Gastrocnemius medialis (tissue), 4 donors: ENCODE measurements at regions not wholly inside any gene's neighbourhood (a gene's known extent, or its start where the extent isn't known, plus 50 kb on each side); places are given as distances from the start of the nearest gene placed in this dataset.
"Not testable (repeated sequence)": the region's sequence is repeated elsewhere in the genome, so short reads cannot be mapped to it uniquely, and the experiment has no call there.

ENCODE experiments used
- ATAC-seq, 2 donors: fragments of 150-250 bp; one replicate each; pipeline ENCODE4 v1.9.1; 2016
- DNase-seq, 2 donors: peaks; one replicate each; pipeline ENCODE4 v3.0.0-alpha.2; 2019
- H3K27ac ChIP-seq, 4 donors: fragments of 200-600 bp; sonication (generic); 1 replicate in 1 of 4; 2 replicates in 3 of 4; pipeline ENCODE4 v1.5.1; 2016 to 2018; ENCODE audit warnings: mild to moderate bottlenecking in 2 of 4, moderate library complexity in 1 of 4
- H3K27me3 ChIP-seq, 3 donors: fragments of 200-600 bp; sonication (generic) in 2 of 3; 1 replicate in 1 of 3; 2 replicates in 2 of 3; pipeline versions ENCODE4 v1.5.1 to v1.6.0; 2016 to 2019; ENCODE audit warnings: mild to moderate bottlenecking in 1 of 3, moderate library complexity in 1 of 3
- H3K36me3 ChIP-seq, 2 donors: fragments of 200-600 bp; sonication (generic) in 1 of 2; one replicate each; pipeline ENCODE4 v1.5.1; 2017 to 2018
- H3K4me1 ChIP-seq, 2 donors: fragments of 200-600 bp; sonication (generic) in 1 of 2; one replicate each; pipeline ENCODE4 v1.5.1; 2016 to 2017; ENCODE audit warnings: mild to moderate bottlenecking in 2 of 2
- H3K4me3 ChIP-seq, 4 donors: fragments of 200-600 bp; sonication (generic) in 3 of 4; 1 replicate in 1 of 4; 2 replicates in 3 of 4; pipeline ENCODE4 v1.5.1; 2016 to 2019; ENCODE audit warnings: mild to moderate bottlenecking in 2 of 4
- H3K9me3 ChIP-seq, 3 donors: fragments of 200-600 bp; sonication (generic) in 2 of 3; 1 replicate in 1 of 3; 2 replicates in 2 of 3; pipeline ENCODE4 v1.5.1; 2016 to 2019
- CTCF ChIP-seq, 5 experiments: fragments of 450-650 bp in 3 of 5; fragments of 200-600 bp in 2 of 5; sonication (generic) in 2 of 5; IDR thresholded peaks in 4 of 5; conservative IDR thresholded peaks in 1 of 5; 1 replicate in 4 of 5; 2 replicates in 1 of 5; pipeline ENCODE4 v1.5.1; 2016 to 2019; ENCODE audit warnings: antibody characterized with exemption in 5 of 5, mild to moderate bottlenecking in 3 of 5, moderate library complexity in 3 of 5
- POLR2A ChIP-seq, 2 donors: fragments of 450-650 bp; IDR thresholded peaks; one replicate each; pipeline ENCODE4 v1.6.1; 2017; ENCODE audit warnings: antibody characterized with exemption in 2 of 2, mild to moderate bottlenecking in 2 of 2, moderate library complexity in 2 of 2
- in situ Hi-C, 4 donors: fragments of 200-750 bp; cut with MboI; loops; one replicate each; pipeline versions ENCODE4 v1.15.0 to v1.8.0; 2017; ENCODE audit warnings: low sequenced_read_pairs in 4 of 4
- intact Hi-C: fragments of 100-400 bp; cut with DNase I; formaldehyde crosslinking; loops from one replicate; pipeline ENCODE4 v1.15.1; 2023; ENCODE audit warnings: low total_unique reads

GRCh38 chr11:44474702-44475101, 90.8 kb upstream of the CD82 start:
- intact Hi-C loops = no loop called here
- no peaks in the 10 kb centered on the region for H3K4me1 ChIP-seq
- no peaks in the 10 kb centered on the region for H3K9me3 ChIP-seq
- no peak for TF ChIP-seq CTCF (IDR thresholded peaks at IDR 0.05 in 4 of 5, conservative IDR thresholded peaks at IDR 0.05 in 1 of 5)
- no peak for TF ChIP-seq POLR2A (IDR thresholded peaks at IDR 0.05)
- no peaks in the 10 kb centered on the region for H3K36me3 ChIP-seq
- in situ Hi-C loops = no loop called here
- DNase-seq = no peak
- no peak for ATAC-seq
- H3K27ac ChIP-seq = no peak overlapping the region
- no peaks in the 10 kb centered on the region for H3K27me3 ChIP-seq
- no peak overlapping the region for H3K4me3 ChIP-seq

GRCh38 chr11:44475114-44475686, 90.3 kb upstream of the CD82 start:
- Histone ChIP-seq H3K4me3 (no peak overlapping the region), H3K27ac (no peak overlapping the region), H3K9me3 (no peaks in the 10 kb centered on the region), H3K4me1 (no peaks in the 10 kb centered on the region), H3K36me3 (no peaks in the 10 kb centered on the region), H3K27me3 (no peaks in the 10 kb centered on the region)
- in situ Hi-C loops = no loop called here
- ATAC-seq (no peak), DNase-seq (no peak)
- intact Hi-C loops = no loop called here
- TF ChIP-seq CTCF (IDR thresholded peaks at IDR 0.05 in 4 of 5, conservative IDR thresholded peaks at IDR 0.05 in 1 of 5) = no peak
- TF ChIP-seq POLR2A (IDR thresholded peaks at IDR 0.05) = no peak

- H3K36me3 ChIP-seq, H3K4me3 ChIP-seq, H3K27me3 ChIP-seq, in situ Hi-C loops, H3K9me3 ChIP-seq, DNase-seq, H3K27ac ChIP-seq, intact Hi-C loops, ATAC-seq, H3K4me1 ChIP-seq: not testable (repeated sequence)
Observed at GRCh38 chr11:44482338-44482737, 83.1 kb upstream of the CD82 start.

GRCh38 chr11:44483919-44484610, 81.4 kb upstream of the CD82 start:
- in situ Hi-C loops = no loop called here
- Histone ChIP-seq H3K27ac (no peak overlapping the region), H3K4me1 (no peaks in the 10 kb centered on the region), H3K9me3 (no peaks in the 10 kb centered on the region), H3K4me3 (no peak overlapping the region), H3K36me3 (no peaks in the 10 kb centered on the region), H3K27me3 (no peaks in the 10 kb centered on the region)
- no peak for DNase-seq
- no peak for ATAC-seq
- intact Hi-C loops = no loop called here
- no peak for TF ChIP-seq POLR2A (IDR thresholded peaks at IDR 0.05)
- peak in 1 of 5 experiments; percentile 19 for TF ChIP-seq CTCF (IDR thresholded peaks at IDR 0.05 in 4 of 5, conservative IDR thresholded peaks at IDR 0.05 in 1 of 5)

GRCh38 chr11:44488165-44488965, 77.1 kb upstream of the CD82 start:
- ATAC-seq (no peak), DNase-seq (no peak)
- H3K27me3 ChIP-seq = no peaks in the 10 kb centered on the region
- no peaks in the 10 kb centered on the region for H3K9me3 ChIP-seq
- TF ChIP-seq POLR2A (IDR thresholded peaks at IDR 0.05) (no peak), CTCF (IDR thresholded peaks at IDR 0.05 in 4 of 5, conservative IDR thresholded peaks at IDR 0.05 in 1 of 5) (no peak)
- no peaks in the 10 kb centered on the region for H3K36me3 ChIP-seq
- intact Hi-C loops = no loop called here
- no peak overlapping the region for H3K4me3 ChIP-seq
- no peak overlapping the region for H3K27ac ChIP-seq
- no peaks in the 10 kb centered on the region for H3K4me1 ChIP-seq
- in situ Hi-C loops = no loop called here
